Stomach (tissue), 8 donors: ENCODE measurements at regions not wholly inside any gene's neighbourhood (a gene's known extent, or its start where the extent isn't known, plus 50 kb on each side); places are given as distances from the start of the nearest gene placed in this dataset.

Experiments
- DNase-seq, 2 donors: peaks; one replicate each; pipeline versions ENCODE4 v3.0.0 to v3.0.0-alpha.2; 2013 to 2019
- H3K27ac ChIP-seq, 5 donors: fragments of 200-600 bp in 4 of 5; sonication (generic) in 4 of 5; one replicate each; pipeline ENCODE4 v1.5.1; 2013 to 2019; ENCODE audit warnings: mild to moderate bottlenecking in 1 of 5, moderate library complexity in 1 of 5
- H3K27me3 ChIP-seq, 3 donors: fragments of 200-600 bp; sonication (generic); one replicate each; pipeline ENCODE4 v1.5.1; 2017 to 2019; ENCODE audit warnings: mixed run types in 1 of 3
- H3K36me3 ChIP-seq, 4 donors: fragments of 200-600 bp; sonication (generic); 1 replicate in 3 of 4; 2 replicates in 1 of 4; pipeline ENCODE4 v1.5.1; 2016 to 2019
- H3K4me1 ChIP-seq, 4 donors: fragments of 200-600 bp; sonication (generic); one replicate each; pipeline ENCODE4 v1.5.1; 2016 to 2019
- H3K4me3 ChIP-seq, 4 donors: fragments of 200-600 bp; sonication (generic) in 3 of 4; one replicate each; pipeline ENCODE4 v1.5.1; 2016 to 2019; ENCODE audit warnings: mild to moderate bottlenecking in 1 of 4
- H3K9me3 ChIP-seq, 4 donors: fragments of 200-600 bp; sonication (generic); one replicate each; pipeline ENCODE4 v1.5.1; 2016 to 2019
- CTCF ChIP-seq, 7 experiments: fragments of 450-650 bp in 4 of 7; fragments of 200-600 bp in 3 of 7; sonication (generic) in 3 of 7; IDR thresholded peaks; one replicate each; pipeline ENCODE4 v1.5.1; 2016 to 2019; ENCODE audit warnings: antibody characterized with exemption in 7 of 7, control low read depth in 2 of 7, mild to moderate bottlenecking in 1 of 7
- EP300 ChIP-seq: sonication (generic); formaldehyde crosslinking; IDR thresholded peaks from one replicate; pipeline ENCODE4 v1.6.1; 2017; ENCODE audit warnings: antibody characterized with exemption
- POLR2A ChIP-seq, 4 donors: fragments of 450-650 bp; IDR thresholded peaks; one replicate each; pipeline ENCODE4 v1.6.1; 2016; ENCODE audit warnings: antibody characterized with exemption in 4 of 4, control low read depth in 2 of 4, mild to moderate bottlenecking in 1 of 4, moderate library complexity in 1 of 4
- POLR2AphosphoS5 ChIP-seq, 3 donors: sonication (generic); formaldehyde crosslinking; IDR thresholded peaks; one replicate each; pipeline ENCODE4 v1.6.1; 2016; ENCODE audit warnings: antibody characterized with exemption in 3 of 3
- WGBS, 5 donors: extraction: QIAGEN DNeasy Blood & Tissue Kit in 3 of 5; methylation state at CpG; one replicate each; pipeline versions ENCODE4 v1.1.5 to v1.1.7; 2013 to 2018; 5-methylcytosine and 5-hydroxymethylcytosine counted together
- intact Hi-C: fragments of 100-400 bp; cut with DNase I; formaldehyde crosslinking; loops from one replicate; pipeline ENCODE4 v1.15.1; 2023; ENCODE audit warnings: low total_unique reads
- donor health status: healthy with polysubstance abuse.
- donor health status: Bipolar disorder and iron deficiency.
- donor health status: healthy.

- no peaks in the 10 kb centered on the region for H3K4me1 ChIP-seq
- intact Hi-C loops, result no loop called here
- no peak overlapping the region for H3K4me3 ChIP-seq
- no peak for DNase-seq
- 28 to 57% (median 43%) methylated on average over 1 of the region's 1 CpG for WGBS, 5 donors
- no peak overlapping the region for H3K27ac ChIP-seq
- H3K27me3 ChIP-seq, result no peaks in the 10 kb centered on the region
- H3K9me3 ChIP-seq, result peaks cover 0 to 12% (median 6%) of the 10 kb centered on the region in 4 donors
- TF ChIP-seq EP300, result no peak
- no peak for TF ChIP-seq CTCF (IDR thresholded peaks at IDR 0.05)
- TF ChIP-seq POLR2AphosphoS5 (IDR thresholded peaks at IDR 0.05), result no peak
- no peak for TF ChIP-seq POLR2A (IDR thresholded peaks at IDR 0.05)
- no peaks in the 10 kb centered on the region for H3K36me3 ChIP-seq
Measured at GRCh38 chr6:85092226-85092625, 327.8 kb upstream of the TBX18 start.

GRCh38 chr6:85089255-85089654 lies 324.9 kb upstream of the TBX18 start:
- no peaks in the 10 kb centered on the region for H3K4me1 ChIP-seq
- no peaks in the 10 kb centered on the region for H3K27me3 ChIP-seq
- TF ChIP-seq POLR2A (IDR thresholded peaks at IDR 0.05) (no peak), EP300 (no peak), CTCF (IDR thresholded peaks at IDR 0.05) (no peak), POLR2AphosphoS5 (IDR thresholded peaks at IDR 0.05) (no peak)
- DNase-seq, result no peak
- WGBS, 5 donors, result 69 to 89% (median 84%) methylated on average over 2 of the region's 2 CpGs
- intact Hi-C loops, result no loop called here
- H3K36me3 ChIP-seq, result no peaks in the 10 kb centered on the region
- H3K9me3 ChIP-seq, result no peaks in the 10 kb centered on the region
- H3K27ac ChIP-seq, result no peak overlapping the region
- no peak overlapping the region for H3K4me3 ChIP-seq

GRCh38 chr6:85085875-85086274 lies 321.5 kb upstream of the TBX18 start:
- no peak for TF ChIP-seq POLR2A (IDR thresholded peaks at IDR 0.05)
- TF ChIP-seq POLR2AphosphoS5 (IDR thresholded peaks at IDR 0.05), result no peak
- no peak for TF ChIP-seq CTCF (IDR thresholded peaks at IDR 0.05)
- no peak for TF ChIP-seq EP300
- 91 to 96% (median 93%) methylated on average over 2 of the region's 2 CpGs for WGBS, 5 donors
- no peaks in the 10 kb centered on the region for H3K27me3 ChIP-seq

GRCh38 chr6:85081102-85081501 lies 316.7 kb upstream of the TBX18 start:
- Histone ChIP-seq H3K27me3 (no peaks in the 10 kb centered on the region), H3K27ac (no peak overlapping the region), H3K4me1 (no peaks in the 10 kb centered on the region), H3K9me3 (no peaks in the 10 kb centered on the region), H3K4me3 (no peak overlapping the region), H3K36me3 (no peaks in the 10 kb centered on the region)
- TF ChIP-seq CTCF (IDR thresholded peaks at IDR 0.05) (no peak), POLR2A (IDR thresholded peaks at IDR 0.05) (no peak), EP300 (no peak), POLR2AphosphoS5 (IDR thresholded peaks at IDR 0.05) (no peak)
- intact Hi-C loops, result no loop called here
- WGBS, 5 donors, result 59 to 81% (median 76%) methylated on average over 1 of the region's 1 CpG
- no peak for DNase-seq

More at GRCh38 chr6:85085875-85086274, 321.5 kb upstream of the TBX18 start:
- H3K4me1 ChIP-seq, result no peaks in the 10 kb centered on the region
- no peaks in the 10 kb centered on the region for H3K36me3 ChIP-seq
- H3K4me3 ChIP-seq, result no peak overlapping the region
- H3K27ac ChIP-seq, result no peak overlapping the region
- intact Hi-C loops, result no loop called here
- no peak for DNase-seq
- no peaks in the 10 kb centered on the region for H3K9me3 ChIP-seq
